IPS DF 4.7 (cell line): ENCODE measurements at regions not wholly inside any gene's neighbourhood (a gene's known extent, or its start where the extent isn't known, plus 50 kb on each side); places are given as distances from the start of the nearest gene placed in this dataset.
"Not testable (repeated sequence)": the region's sequence is repeated elsewhere in the genome, so short reads cannot be mapped to it uniquely, and the experiment has no call there.

Experiments
- DNase-seq: peaks from one replicate; pipeline ENCODE4 v3.0.0-alpha.2; 2013; ENCODE audit warnings: low spot score; ENCODE audit errors: extremely low read depth

GRCh38 chr6:50463931-50464330, 249.4 kb upstream of the TFAP2D start:
- DNase-seq: no peak

- no peak for DNase-seq
These were observed 245.4 kb upstream of the TFAP2D start for GRCh38 chr6:50467931-50468330.

GRCh38 chr6:50471041-50471440, 242.3 kb upstream of the TFAP2D start:
- no peak for DNase-seq

- DNase-seq: no peak
These were observed 203.0 kb upstream of the TFAP2D start for GRCh38 chr6:50510361-50510760.

DNA sequence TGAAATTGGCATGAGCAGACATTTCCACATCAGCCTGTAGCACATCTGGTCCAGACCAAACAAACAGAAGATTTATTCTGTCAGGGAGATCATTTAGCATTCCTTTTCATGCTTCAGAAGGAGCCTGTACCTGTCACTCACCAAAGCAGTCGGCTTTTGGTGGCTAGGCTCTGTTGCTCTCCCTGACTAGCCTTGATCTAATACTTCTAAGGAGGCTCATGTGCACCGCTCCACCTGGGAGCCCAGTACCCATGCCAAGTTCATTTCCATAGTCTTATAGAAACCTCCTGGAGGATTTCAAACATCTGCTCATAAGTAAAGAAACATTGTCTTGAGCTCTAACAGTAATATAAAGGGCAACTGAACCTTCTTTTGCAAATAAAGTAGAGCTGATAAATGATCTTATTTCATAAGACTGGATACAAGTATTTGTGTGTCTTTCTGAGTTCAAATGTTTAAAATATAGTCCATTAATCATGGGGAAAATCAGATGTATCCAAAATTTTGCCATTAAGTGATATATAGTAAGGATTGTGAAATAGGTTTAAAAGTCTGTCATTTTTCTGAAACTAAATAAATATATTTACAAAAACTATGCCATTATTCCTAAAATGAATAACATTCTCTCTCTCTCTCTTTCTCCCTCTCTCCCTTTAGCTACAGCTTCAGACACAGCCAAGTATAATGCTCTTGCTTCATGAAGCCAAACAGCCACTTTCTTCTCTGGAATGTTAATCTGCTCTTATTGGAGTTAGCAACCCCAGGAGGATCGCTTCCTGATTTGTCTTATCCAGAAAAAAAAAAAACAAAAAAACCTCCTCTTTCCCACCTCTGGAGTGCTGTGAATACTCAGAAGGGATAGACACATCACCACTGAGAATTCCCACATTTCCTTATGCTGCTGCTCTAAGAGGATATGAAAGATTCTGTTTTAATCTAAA, 192.7 kb upstream of the TFAP2D start:
- no peak for DNase-seq

GRCh38 chr6:50524341-50524740, 189.0 kb upstream of the TFAP2D start:
- DNase-seq: no peak

GRCh38 chr6:50527985-50528384, 185.3 kb upstream of the TFAP2D start:
- no peak for DNase-seq

DNA sequence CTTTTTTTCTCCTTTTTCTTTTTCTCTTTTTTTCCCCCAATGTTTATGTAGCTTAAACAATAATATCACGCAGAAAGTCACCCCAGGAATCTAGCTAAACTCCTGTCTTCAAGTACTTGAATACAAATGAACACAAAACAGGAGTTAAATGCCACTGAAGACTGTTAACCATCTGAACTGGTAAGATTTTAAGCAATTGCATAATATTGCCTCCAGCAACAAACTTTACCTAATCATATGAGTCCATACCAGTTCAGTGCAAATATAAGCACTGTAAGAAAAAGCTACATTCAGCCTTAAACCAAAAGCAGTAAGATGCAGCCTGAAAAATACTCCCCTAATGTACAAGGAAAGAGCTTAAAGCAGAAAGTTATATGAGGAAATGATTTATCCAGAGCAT, 173.9 kb upstream of the TFAP2D start:
- DNase-seq: no peak

DNA sequence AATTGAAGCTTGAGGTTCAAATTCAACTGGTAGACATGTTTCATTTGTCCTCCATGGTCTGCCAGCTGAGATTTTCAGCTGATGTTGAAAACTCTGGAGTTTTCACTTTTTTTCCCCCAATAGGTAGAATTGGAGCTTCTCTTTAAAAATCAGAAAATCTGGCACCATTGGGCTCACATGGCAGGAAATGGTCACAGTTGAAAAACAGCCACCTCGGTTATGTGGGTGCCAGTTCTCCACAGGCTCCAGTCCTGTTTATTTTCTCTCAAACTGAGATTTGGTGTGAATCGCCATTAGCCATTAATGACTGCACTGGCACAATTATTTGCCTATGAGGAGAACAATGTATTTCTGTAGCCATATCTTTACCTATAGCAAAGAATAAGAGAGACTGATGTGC, 171.4 kb upstream of the TFAP2D start:
- DNase-seq: no peak

DNA sequence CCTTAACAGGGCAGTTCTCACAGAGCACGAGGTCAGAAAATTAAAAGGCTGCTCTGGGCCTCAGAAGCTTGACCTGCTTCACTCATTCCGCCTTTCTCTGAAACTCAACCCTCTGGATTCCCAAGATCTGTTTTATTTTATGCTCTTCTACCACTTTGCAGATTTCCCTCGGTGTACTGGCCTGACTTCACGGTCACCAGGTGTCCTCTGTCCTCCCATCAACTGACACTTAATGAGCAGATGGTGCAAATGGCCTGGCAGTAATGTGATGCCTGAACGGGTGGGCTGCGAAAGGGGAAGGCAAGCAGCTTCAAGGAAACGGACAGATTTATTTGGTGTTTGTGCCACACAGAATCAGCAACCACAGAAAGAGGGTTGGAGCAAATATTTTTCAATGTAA, 169.7 kb upstream of the TFAP2D start:
- no peak for DNase-seq

- DNase-seq: no peak
These were observed 164.3 kb upstream of the TFAP2D start for GRCh38 chr6:50549026-50549425.

- DNase-seq: no peak
These were observed 163.9 kb upstream of the TFAP2D start for GRCh38 chr6:50549475-50549874.

DNA sequence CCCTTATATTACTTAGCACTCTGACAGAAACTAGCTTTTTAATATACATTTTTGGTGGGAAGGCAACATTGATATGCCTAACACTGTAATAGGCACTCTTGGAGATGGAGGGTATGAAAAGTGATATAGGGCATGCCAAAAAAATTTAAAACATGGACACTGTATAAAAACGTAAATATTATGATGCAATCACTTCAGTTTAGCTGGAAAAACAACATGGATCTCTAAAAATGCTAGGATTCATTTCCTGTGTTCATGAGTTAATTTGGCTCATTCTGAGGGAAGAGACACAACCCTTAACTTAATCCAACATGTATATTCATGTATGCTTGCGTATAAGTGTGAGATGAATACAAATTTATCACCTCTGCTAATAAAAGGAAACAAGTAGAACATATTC, 157.3 kb upstream of the TFAP2D start:
- DNase-seq: no peak

DNA sequence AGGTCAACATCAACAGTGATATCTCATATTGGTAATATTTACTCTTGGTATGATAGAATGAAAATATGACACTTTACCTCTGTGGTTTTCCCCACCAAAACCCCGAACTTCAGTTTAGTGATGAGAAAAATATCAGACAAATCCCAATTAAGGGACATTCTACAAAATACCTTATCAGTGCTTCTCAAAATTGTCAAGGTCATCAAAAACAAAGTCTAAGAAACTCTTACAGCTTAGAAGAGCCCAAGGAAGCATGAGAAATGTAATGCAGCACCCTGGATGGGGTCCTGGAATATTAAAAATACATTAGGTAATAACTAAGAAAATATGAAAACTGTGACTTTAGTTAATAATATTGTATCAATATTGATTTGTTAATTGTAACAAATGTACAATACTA, 148.3 kb upstream of the TFAP2D start:
- no peak for DNase-seq

GRCh38 chr6:50571230-50571629, 142.1 kb upstream of the TFAP2D start:
- DNase-seq: not testable (repeated sequence)

DNA sequence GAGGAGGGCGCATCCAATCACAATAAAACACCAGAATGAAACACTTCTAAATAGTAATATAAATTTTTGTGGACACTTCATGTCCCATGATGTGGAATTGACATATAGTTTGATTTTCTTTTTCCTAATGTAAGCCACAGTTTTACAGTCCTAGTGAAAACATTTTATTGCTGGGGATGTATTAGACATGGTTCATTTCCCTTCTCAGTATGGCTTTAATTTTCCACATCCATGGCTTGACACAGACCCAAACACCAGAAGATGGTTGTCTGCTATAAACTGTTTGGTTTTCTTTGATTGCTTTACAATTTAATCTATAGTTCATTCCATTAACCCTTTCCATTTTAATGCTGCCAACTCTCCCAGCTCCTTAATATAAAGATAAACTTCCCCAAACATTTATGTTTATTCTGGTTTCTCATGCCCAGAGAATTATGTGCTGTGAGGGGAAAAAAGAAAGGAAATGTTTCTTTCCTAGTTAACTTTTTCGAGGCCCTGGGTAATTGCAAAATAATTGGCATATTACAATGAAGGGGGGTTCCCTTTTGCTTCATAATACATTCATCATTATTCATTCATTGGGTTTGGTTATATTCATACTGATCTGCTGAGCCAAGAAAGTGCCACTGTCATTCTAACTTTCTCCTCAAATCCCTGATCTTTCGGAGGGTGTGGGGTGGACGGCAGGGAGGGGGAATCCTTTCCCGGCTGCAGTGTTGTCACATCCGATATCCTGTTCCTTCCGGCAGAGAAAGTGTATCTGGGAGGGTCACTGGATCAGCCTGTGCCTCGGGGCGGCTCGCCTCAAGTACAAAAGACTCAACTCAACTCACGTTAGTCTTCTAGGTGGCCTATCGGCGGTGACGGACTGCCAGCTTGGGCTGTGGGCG, 127.6 kb upstream of the TFAP2D start:
- DNase-seq: no peak

- DNase-seq: no peak
These were observed 127.0 kb upstream of the TFAP2D start for GRCh38 chr6:50586331-50586675.

DNA sequence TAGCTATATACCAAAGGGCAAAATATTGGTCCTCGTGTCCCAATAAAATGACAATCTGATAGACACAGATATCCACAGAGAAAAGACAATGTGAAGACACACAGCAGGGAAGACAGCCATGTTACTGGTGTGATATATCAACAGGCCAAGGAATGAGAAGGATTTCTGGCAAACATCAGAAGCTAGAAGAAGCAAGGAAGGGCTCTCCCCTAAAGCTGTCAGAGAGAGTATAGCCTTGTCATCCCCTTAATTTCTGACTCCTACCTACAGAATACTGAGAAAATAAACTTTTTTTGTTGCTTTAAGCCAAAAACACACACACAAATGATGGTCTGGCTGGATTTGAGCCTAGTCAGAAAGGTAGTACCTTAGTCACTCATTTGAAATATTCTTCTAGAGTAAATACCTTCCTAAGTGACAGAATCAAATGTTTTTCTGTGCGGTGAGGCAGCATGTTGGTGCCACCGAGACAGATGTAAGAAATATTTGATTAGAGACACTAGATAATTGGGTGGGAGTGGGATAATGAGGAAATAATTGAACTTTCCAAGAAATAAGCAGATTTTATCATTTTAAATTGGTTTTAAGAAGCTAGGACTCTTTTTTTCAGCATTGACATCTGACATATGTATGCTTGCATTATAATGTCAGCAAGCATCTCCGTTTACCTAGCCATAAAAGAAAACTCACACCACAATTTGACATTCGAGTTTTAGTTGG, 123.4 kb upstream of the TFAP2D start:
- no peak for DNase-seq

- DNase-seq: no peak
These were observed 122.2 kb upstream of the TFAP2D start for GRCh38 chr6:50591135-50591534.

- no peak for DNase-seq
These were observed 113.0 kb upstream of the TFAP2D start for GRCh38 chr6:50600280-50600679.

DNA sequence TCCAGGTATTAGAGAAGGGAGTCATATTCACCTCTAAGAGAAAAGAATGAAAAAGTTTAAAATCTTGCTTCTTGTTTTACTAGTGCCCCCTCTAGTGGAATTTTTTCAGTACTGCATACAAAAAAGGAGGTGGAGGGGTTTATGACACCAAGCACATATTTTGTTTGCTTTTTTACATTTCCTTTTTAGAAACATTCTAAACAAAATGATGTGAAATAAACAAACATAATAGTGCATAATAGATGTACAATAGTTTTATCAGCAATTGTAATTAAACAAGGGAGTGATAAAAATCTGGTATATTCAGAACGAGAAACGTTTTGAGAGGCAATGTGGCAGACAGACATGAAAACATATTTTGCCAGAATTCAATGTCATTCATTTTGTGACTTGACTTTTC, 111.0 kb upstream of the TFAP2D start:
- DNase-seq: no peak

- no peak for DNase-seq
These were observed 104.9 kb upstream of the TFAP2D start for GRCh38 chr6:50608421-50608820.
